GM10248 (cell line): ENCODE measurements at regions not wholly inside any gene's neighbourhood (a gene's known extent, or its start where the extent isn't known, plus 50 kb on each side); places are given as distances from the start of the nearest gene placed in this dataset.

ENCODE experiments used
- CTCF ChIA-PET: fragments of 300-600 bp; sonication (Branson Sonifier 250); formaldehyde crosslinking; extraction: SDS; loops from one replicate; lab custom pipeline; 2021; ENCODE audit warnings: antibody characterized with exemption; lab: Yijun Ruan, JAX
- POLR2A ChIA-PET: fragments of 350-650 bp; sonication (Branson Sonifier 250); formaldehyde crosslinking; extraction: SDS; loops from one replicate; lab custom pipeline; 2020; ENCODE audit warnings: antibody characterized with exemption; lab: Yijun Ruan, JAX
- DNase-seq: peaks from one replicate; pipeline ENCODE4 v3.0.0; 2012; ENCODE audit errors: extremely low spot score
- TF ChIP-seq, protein P1 (sequence below): IDR thresholded peaks from 2 replicates; pipeline ENCODE4 v1.5.1; 2012; ENCODE audit warnings: mild to moderate bottlenecking, low read depth; ENCODE audit errors: extremely low read depth, missing control alignments, control extremely low read depth

DNA sequence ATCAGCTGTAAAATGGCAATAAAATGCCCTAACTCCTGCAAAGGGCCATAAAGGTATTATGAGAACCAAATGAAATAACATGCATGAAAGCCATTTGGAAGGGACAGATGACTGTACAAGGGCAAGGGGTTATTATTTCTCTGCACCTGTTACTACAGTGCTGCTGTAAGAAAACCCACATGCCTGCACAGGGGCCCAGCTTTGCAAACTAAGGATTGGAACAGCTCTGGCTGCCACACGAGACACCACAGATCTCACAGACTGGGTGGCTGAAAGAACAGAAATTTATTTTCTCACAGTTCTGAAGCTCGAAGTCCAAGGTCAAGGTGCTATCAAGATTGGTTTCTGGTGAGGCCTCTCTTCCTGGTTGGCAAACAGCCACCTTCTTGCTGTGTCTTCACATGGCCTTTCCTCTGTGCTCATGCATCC, 409.0 kb upstream of the NRP1 start:
- ChIA-PET CTCF (no interaction called here), POLR2A (no interaction called here)
- TF ChIP-seq, protein P1, sequence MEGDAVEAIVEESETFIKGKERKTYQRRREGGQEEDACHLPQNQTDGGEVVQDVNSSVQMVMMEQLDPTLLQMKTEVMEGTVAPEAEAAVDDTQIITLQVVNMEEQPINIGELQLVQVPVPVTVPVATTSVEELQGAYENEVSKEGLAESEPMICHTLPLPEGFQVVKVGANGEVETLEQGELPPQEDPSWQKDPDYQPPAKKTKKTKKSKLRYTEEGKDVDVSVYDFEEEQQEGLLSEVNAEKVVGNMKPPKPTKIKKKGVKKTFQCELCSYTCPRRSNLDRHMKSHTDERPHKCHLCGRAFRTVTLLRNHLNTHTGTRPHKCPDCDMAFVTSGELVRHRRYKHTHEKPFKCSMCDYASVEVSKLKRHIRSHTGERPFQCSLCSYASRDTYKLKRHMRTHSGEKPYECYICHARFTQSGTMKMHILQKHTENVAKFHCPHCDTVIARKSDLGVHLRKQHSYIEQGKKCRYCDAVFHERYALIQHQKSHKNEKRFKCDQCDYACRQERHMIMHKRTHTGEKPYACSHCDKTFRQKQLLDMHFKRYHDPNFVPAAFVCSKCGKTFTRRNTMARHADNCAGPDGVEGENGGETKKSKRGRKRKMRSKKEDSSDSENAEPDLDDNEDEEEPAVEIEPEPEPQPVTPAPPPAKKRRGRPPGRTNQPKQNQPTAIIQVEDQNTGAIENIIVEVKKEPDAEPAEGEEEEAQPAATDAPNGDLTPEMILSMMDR: no peak
- no peak for DNase-seq

- CTCF ChIA-PET: no interaction called here
Observed at GRCh38 chr10:33739031-33739430, 404.6 kb upstream of the NRP1 start.

GRCh38 chr10:33735464-33735923, 401.0 kb upstream of the NRP1 start:
- TF ChIP-seq, protein P1: no peak
- ChIA-PET CTCF (no interaction called here), POLR2A (no interaction called here)
- DNase-seq: no peak

More at GRCh38 chr10:33739031-33739430, 404.6 kb upstream of the NRP1 start:
- TF ChIP-seq, protein P1: no peak
- DNase-seq: no peak
- POLR2A ChIA-PET: no interaction called here

GRCh38 chr10:33734393-33735155, 400.1 kb upstream of the NRP1 start:
- CTCF ChIA-PET: no interaction called here
- TF ChIP-seq, protein P1: no peak
- no peak for DNase-seq
- POLR2A ChIA-PET: no interaction called here

DNA sequence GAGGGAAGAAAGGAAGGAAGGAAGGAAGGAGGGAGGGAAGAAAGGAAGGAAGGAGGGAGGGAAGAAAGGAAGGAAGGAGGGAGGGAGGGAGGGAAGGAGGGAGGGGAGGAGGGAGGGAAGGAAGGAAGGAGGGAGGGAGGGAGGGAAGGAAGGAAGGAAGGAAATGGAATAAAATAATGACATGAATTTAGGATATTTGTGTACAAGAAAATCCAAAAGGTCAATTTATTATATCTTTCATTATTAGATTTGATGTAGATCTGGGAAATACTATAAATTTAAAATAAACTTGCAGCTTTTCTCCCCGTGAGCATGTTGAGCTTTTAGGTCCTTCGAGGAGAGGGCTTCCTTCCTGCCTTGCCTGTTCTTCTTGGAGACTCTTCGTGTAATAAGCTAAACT, 398.6 kb upstream of the NRP1 start:
- DNase-seq: no peak
- TF ChIP-seq, protein P1: no peak
- ChIA-PET CTCF (no interaction called here), POLR2A (no interaction called here)

GRCh38 chr10:33732161-33732680, 397.8 kb upstream of the NRP1 start:
- DNase-seq: no peak
- ChIA-PET CTCF (no interaction called here), POLR2A (no interaction called here)

More at GRCh38 chr10:33732161-33732680, 397.8 kb upstream of the NRP1 start:
- TF ChIP-seq, protein P1: no peak
